HG03460 (cell line): ENCODE measurements at regions not wholly inside any gene's neighbourhood (a gene's known extent, or its start where the extent isn't known, plus 50 kb on each side); places are given as distances from the start of the nearest gene placed in this dataset.
"Not testable (repeated sequence)": the region's sequence is repeated elsewhere in the genome, so short reads cannot be mapped to it uniquely, and the experiment has no call there.

Experiments used
- ATAC-seq: cut with Tn5 transposase; IDR thresholded peaks from one replicate; pipeline ENCODE4 v1.9.1; 2021; ENCODE audit not compliant: unreplicated experiment

DNA sequence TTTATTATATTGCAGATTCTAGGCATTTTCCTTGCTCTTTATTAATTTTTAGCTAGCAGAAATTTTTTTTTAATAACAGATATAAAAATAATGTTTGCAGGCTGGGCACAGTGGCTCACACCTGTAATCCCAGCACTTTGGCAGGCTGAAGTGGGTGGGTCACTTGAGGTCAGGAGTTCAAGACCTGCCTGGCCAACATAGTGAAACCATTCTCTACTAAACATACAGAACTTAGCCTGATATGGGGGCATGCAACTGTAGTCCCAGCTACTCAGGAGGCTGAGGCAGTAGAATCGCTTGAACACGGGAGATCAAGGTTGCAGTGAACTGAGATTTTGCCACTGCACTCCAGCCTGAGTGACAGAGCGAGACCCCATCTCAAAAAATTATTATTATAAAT, 304.6 kb upstream of the KCND2 start:
- ATAC-seq: not testable (repeated sequence)

- no peak for ATAC-seq
These were observed 303.9 kb upstream of the KCND2 start for GRCh38 chr7:119969054-119969453.

DNA sequence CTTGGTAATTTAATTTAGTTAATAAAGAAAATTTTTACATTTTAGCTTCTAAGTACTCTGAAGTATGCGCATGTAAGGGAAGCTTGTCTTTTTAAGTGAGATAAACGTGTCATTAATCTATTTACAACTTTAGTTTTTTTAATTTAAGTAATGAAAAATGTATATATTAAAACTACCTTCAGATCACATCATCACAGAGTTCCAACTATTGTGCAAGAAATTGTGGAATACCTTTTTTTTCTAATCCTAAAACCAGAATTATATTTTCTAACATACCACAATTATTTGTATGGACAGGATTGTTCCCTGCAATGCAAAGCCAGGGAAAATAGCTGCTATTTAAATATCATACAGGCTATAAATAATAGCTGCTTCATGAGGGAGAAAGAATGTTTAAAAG, 303.2 kb upstream of the KCND2 start:
- ATAC-seq: no peak

- no peak for ATAC-seq
These were observed 298.0 kb upstream of the KCND2 start for GRCh38 chr7:119974972-119975371.

- ATAC-seq: no peak
These were observed 290.1 kb upstream of the KCND2 start for GRCh38 chr7:119982884-119983283.

DNA sequence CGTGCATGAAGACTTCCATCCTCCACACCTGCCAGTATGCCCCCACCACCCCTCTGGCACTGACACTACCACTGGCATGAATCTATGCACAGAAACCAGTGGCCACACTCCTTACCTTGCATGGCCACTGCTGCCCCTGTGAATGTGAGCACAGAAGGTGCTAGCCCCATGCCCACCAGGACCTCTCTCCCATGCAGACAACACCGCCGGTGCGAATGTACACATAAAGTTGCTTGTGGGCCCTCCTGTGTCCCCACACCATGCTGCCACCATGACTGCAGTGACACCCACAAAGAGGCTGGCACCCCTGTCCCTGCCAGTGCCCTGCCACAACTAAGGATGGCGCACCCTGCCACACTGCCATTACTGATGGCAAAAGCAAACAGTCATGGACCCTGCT, 289.5 kb upstream of the KCND2 start:
- ATAC-seq: no peak

DNA sequence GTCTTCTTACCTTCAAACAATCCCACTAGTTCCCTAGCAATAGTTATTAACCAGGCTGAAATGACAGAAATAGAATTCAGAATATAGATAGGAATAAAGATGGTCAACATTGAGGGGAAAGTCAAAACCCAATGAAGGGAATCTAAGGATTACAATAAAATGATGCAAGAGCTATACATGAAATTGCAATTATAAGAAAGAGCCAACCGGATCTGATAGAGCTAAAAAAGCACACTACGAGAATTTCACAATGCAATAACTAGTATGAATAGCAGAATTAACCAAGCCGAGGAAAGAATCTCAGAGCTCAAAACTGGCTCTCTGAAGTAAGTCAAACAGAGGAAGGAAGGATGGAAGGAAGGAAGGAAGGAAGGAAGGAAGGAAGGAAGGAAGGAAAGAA, 288.7 kb upstream of the KCND2 start:
- no peak for ATAC-seq

GRCh38 chr7:119988401-119988800, 284.6 kb upstream of the KCND2 start:
- ATAC-seq: no peak

DNA sequence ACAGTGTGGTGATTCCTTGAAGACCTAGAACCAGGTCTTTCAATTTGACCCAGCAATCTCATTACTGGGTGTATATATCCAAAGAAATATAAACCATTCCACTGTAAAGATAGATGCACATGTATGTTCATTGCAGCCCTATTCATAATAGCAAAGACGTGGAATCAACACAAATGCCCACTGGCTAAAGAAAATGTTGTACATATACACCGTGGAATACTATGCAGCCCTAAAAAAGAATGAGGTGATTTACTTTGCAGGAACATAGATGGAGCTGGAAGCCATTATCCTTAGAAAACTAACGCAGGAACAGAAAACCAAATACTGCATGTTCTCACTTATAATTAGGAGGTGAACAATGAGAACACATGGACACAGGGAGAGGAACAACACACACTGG, 278.0 kb upstream of the KCND2 start:
- no peak for ATAC-seq

GRCh38 chr7:119996634-119997033, 276.3 kb upstream of the KCND2 start:
- ATAC-seq: no peak

- ATAC-seq: no peak
These were observed 273.1 kb upstream of the KCND2 start for GRCh38 chr7:119999738-120000475.

DNA sequence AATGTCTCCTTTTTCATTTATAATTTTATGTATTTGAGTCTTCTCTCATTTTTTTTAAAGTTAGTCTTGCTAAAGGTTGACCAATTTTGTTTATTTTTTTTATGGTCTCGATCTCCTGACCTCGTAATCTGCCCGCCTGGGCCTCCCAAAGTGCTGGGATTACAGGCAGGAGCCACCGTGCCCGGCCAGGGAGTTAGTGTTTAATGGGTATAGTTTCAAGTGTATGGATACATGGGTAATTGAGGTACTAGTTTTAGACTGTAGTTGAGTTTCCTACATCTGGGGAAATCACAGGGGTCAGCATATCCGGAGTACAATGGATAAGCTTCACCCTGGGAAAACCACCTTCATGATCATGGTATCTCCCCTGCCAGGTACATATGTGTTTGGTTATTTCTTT, 267.3 kb upstream of the KCND2 start:
- no peak for ATAC-seq

GRCh38 chr7:120014301-120014700, 258.7 kb upstream of the KCND2 start:
- ATAC-seq: not testable (repeated sequence)

DNA sequence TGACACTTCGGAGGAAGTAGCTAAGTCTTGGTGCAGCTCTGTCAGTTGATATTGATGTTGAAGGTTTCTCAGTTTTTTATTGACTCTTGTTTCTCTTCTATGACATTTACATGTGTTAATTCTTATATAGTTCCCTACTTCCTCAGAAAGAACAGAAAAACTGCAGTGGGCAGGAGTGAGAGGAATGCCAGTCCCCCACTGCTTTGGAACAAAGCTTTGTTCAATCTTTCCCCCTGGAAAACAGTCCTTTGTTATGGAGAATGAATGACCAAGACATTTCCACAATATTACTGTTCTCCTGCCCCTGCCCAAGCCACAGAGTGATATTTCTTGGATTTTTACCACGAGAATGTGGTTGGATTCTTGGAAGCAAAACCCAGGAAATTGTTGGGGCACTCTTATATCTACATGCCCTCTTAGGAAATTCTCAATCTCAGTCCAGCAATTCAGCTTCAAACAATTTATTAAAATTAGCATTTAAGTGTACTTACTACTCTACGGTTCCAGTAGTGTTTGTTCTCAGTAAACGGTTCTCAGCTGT, 258.0 kb upstream of the KCND2 start:
- ATAC-seq: no peak

DNA sequence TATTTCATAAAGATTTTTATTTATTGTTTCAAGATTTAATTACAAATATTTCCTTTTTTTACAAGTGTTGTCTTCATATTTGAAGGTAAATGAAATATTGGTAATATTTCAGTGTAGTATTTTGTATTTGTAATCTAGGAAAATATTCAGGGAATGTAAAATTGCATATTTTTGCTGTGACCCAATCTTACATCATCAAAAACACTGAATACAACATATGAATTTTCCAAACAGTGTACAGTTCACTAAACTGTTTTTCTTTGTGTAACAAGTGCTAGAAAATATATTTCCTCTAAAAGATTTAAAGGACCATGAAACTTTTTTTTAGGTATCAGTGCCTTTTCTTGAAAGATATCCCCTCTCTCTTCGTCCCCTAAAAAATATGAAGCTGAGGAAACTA, 251.9 kb upstream of the KCND2 start:
- ATAC-seq: no peak

DNA sequence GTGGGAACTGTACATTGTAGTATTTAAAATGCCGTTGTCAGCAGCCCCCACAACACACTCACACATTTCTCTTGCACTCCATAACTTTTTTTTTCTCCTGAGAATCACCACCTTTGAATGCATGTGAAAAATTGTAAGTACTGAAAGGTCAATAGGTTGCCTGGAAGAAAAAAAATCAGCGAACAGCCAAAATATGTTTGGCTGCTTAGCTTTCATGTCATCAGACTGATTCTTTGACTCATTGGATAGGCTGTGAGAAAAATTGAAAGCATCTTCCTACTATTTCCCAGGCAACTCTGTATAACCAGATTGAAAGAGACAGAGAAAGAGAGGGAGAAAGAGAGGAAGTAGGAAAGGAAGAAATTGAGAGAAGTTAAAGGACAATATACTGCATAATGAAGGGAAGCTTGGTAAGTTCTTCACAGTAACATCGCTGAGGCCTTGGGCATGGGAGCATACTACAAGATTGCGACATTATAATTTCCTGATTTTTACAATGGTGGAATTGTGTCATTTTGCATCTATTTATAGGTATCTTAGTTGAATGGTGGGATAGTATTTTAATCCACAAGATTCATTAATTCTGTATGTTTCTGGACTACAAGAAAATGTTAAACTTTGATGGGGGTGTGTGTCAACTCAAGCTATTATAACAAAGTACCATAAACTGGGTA, 249.3 kb upstream of the KCND2 start:
- no peak for ATAC-seq

- no peak for ATAC-seq
These were observed 244.3 kb upstream of the KCND2 start for GRCh38 chr7:120028636-120029035.

GRCh38 chr7:120030876-120031275, 242.1 kb upstream of the KCND2 start:
- no peak for ATAC-seq

- ATAC-seq: no peak
These were observed 239.9 kb upstream of the KCND2 start for GRCh38 chr7:120033114-120033513.

DNA sequence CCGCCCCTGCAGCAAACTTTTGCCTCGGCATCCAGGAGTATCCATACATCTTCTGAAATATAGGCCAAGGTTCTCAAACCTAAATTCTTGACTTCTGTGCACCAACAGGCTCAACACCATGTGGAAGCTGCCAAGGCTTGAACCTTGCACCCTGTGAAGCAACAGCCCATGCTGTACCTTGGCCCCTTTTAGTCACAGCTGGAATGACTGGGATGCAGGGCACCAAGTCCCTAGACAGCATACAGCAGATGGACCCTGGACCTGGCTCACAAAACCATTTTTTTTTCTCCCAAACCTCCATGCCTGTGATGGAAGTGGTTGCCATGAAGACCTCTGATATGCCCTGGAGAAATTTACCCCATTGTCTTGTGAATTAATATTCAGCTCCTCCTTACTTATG, 233.8 kb upstream of the KCND2 start:
- no peak for ATAC-seq

- ATAC-seq: no peak
These were observed 231.2 kb upstream of the KCND2 start for GRCh38 chr7:120041798-120042197.

DNA sequence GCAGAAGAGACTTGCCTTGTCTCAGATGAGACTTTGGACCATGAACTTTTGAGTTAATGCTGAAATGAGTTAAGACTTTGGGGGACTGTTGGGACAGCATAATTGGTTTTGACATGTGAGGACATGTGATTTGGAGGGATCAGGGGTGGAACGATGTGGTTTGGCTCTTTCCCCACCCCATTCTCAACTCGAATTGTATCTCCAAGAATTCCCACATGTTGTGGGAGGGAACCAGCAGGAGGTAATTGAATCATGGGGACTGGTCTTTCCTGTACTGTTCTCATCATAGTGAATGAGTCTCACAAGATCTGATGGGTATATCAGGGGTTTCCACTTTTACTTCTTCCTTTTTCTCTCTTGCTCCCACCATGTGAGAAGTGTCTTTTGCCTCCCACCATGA, 229.7 kb upstream of the KCND2 start:
- ATAC-seq: no peak
